ENCODE measurements at regions not wholly inside any gene's neighbourhood (a gene's known extent, or its start where the extent isn't known, plus 50 kb on each side); places are given as distances from the start of the nearest gene placed in this dataset.

- TF ChIP-seq, protein P1, sequence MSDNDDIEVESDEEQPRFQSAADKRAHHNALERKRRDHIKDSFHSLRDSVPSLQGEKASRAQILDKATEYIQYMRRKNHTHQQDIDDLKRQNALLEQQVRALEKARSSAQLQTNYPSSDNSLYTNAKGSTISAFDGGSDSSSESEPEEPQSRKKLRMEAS (IDR thresholded peaks at IDR 0.05; ENCODE audit: low read depth, low read length) = no peak
- TF ChIP-seq, protein P2, sequence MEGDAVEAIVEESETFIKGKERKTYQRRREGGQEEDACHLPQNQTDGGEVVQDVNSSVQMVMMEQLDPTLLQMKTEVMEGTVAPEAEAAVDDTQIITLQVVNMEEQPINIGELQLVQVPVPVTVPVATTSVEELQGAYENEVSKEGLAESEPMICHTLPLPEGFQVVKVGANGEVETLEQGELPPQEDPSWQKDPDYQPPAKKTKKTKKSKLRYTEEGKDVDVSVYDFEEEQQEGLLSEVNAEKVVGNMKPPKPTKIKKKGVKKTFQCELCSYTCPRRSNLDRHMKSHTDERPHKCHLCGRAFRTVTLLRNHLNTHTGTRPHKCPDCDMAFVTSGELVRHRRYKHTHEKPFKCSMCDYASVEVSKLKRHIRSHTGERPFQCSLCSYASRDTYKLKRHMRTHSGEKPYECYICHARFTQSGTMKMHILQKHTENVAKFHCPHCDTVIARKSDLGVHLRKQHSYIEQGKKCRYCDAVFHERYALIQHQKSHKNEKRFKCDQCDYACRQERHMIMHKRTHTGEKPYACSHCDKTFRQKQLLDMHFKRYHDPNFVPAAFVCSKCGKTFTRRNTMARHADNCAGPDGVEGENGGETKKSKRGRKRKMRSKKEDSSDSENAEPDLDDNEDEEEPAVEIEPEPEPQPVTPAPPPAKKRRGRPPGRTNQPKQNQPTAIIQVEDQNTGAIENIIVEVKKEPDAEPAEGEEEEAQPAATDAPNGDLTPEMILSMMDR (IDR thresholded peaks at IDR 0.05; ENCODE audit: low read depth, low read length) = no peak
Measured at GRCh38 chr5:63553073-63553472, 409.2 kb downstream of the HTR1A start.
